ENCODE measurements at regions not wholly inside any gene's neighbourhood (a gene's known extent, or its start where the extent isn't known, plus 50 kb on each side); places are given as distances from the start of the nearest gene placed in this dataset.

- H2AFZ ChIP-seq (replicated peaks; ENCODE audit: low read length, poor library complexity): no peak overlapping the region
- H2AK9ac ChIP-seq (replicated peaks; ENCODE audit: low read depth, low read length, poor library complexity): no peak overlapping the region
- no peaks in the 10 kb centered on the region for H3K36me3 ChIP-seq (ENCODE audit: control insufficient read depth, insufficient read depth, low read length)
- DNase-seq (no peak), ATAC-seq (ENCODE audit: low read depth) (no peak)
- no peak overlapping the region for H3K9ac ChIP-seq (ENCODE audit: low read depth, low read length)
- no peak overlapping the region for H3K4me3 ChIP-seq (ENCODE audit: insufficient read depth, low read depth, low read length)
- H3K4me2 ChIP-seq (ENCODE audit: low read depth, low read length): no peak overlapping the region
- POLR2A ChIA-PET (ENCODE audit: unreplicated experiment): no interaction called here
- H3K27ac ChIP-seq (ENCODE audit: insufficient read depth, low read length): no peak overlapping the region
- no peak overlapping the region for H4K91ac ChIP-seq (ENCODE audit: insufficient read depth, low read depth, low read length)
- H2AK5ac ChIP-seq (ENCODE audit: low read depth, low read length): no peak overlapping the region
- TF ChIP-seq MXI1 (IDR thresholded peaks at IDR 0.05; ENCODE audit: borderline replicate concordance, low read depth, low read length) (no peak), USF2 (IDR thresholded peaks at IDR 0.05; ENCODE audit: low read depth, low read length) (no peak), RCOR1 (IDR thresholded peaks at IDR 0.05; ENCODE audit: insufficient replicate concordance, low read length) (no peak)
- H3K18ac ChIP-seq (ENCODE audit: low read depth, low read length): no peak overlapping the region
- H3K9me3 ChIP-seq (ENCODE audit: control insufficient read depth, insufficient read depth, low read length): no peaks in the 10 kb centered on the region
- no peak overlapping the region for H3K23ac ChIP-seq (ENCODE audit: low read depth, low read length)
- no peak overlapping the region for H3K14ac ChIP-seq (replicated peaks; ENCODE audit: low read depth, low read length)
- intact Hi-C loops (cut with micrococcal nuclease) (no loop called here), dilution Hi-C loops (cut with HindIII; ENCODE audit: low sequenced_read_pairs, unreplicated experiment) (no loop called here), in situ Hi-C loops (cut with MboI; ENCODE audit: low sequenced_read_pairs) (no loop called here)
- no peaks in the 10 kb centered on the region for H4K20me1 ChIP-seq (ENCODE audit: insufficient read depth, low read length)
- CTCF ChIA-PET: no interaction called here
- H4K8ac ChIP-seq (ENCODE audit: low read depth in 2 of 2, low read length in 2 of 2): no peak overlapping the region
- no peak overlapping the region for H2BK20ac ChIP-seq (ENCODE audit: low read depth, low read length)
- H3K56ac ChIP-seq (ENCODE audit: extremely low read depth, insufficient read depth, low read length): no peak overlapping the region
- BruUV-seq (replicated peaks): no TSS peak
- no peaks in the 10 kb centered on the region for H3K4me1 ChIP-seq (ENCODE audit: control insufficient read depth, insufficient read depth, low read length)
- no peak overlapping the region for H2BK120ac ChIP-seq (ENCODE audit: low read depth, low read length)
- H2BK5ac ChIP-seq (ENCODE audit: low read depth, low read length, poor library complexity, severe bottlenecking): no peak overlapping the region
- no peak overlapping the region for H3K4ac ChIP-seq (ENCODE audit: low read depth, low read length)
- no peaks in the 10 kb centered on the region for H3K79me1 ChIP-seq (ENCODE audit: low read depth in 1 of 2, low read length in 2 of 2)
- WGBS, 2 experiments (ENCODE audit: extremely low coverage in 2 of 2, insufficient read length in 1 of 2): no CpG with 5 or more reads among the region's 1 CpG
- no peak overlapping the region for H2BK15ac ChIP-seq (ENCODE audit: low read depth, low read length)
- H3K9me1 ChIP-seq (ENCODE audit: insufficient read depth, low read length): no peaks in the 10 kb centered on the region
- H3K27me3 ChIP-seq (ENCODE audit: control insufficient read depth, insufficient read depth, low read length): no peaks in the 10 kb centered on the region
- H4K5ac ChIP-seq (ENCODE audit: low read depth, low read length): no peak overlapping the region
Observed at GRCh38 chr1:147444381-147444780, 96.9 kb upstream of the BCL9 start.
